GM19023 (cell line): ENCODE measurements at regions not wholly inside any gene's neighbourhood (a gene's known extent, or its start where the extent isn't known, plus 50 kb on each side); places are given as distances from the start of the nearest gene placed in this dataset.

Source experiments
- ATAC-seq: cut with Tn5 transposase; IDR thresholded peaks from one replicate; pipeline ENCODE4 v1.9.1; 2021; ENCODE audit warnings: mild to moderate bottlenecking, moderate library complexity; ENCODE audit not compliant: unreplicated experiment

DNA sequence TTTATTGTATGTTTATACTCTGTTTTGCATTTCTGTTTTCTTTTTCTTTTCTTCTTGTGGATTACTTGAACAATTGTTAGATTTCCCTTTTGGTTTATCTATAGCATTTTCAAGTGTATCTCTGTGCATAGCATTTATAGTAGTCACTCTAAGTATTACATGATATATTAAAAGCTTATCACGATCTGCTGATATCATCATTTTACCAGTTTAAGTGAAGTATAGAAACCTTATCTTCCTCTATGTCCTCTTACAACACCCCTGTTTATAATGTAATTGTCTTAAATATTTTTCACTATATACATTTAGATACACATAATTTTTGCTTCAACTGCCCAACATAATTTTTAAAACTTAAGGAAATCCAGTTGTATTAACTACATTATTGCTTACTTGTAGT lies 513.9 kb upstream of the CELF2 start:
- no peak for ATAC-seq

DNA sequence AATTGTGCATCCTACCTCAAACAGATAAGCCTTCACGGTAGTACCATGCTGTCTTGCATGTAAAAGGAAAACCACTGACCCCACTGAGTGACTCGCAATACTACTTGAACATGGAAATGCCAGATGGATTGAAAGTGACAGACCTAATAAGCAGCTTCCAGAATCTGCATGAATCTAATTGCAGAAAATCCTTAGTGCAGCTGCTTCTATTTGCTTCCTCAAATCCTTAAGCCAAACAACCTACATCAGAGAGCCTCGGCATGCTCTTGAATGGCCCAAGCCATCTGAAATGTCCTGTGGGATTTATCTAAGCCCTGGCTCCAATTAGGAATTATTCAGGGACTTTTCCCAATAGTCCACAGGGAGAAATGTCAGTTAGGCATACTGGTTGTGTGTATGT lies 509.5 kb upstream of the CELF2 start:
- no peak for ATAC-seq

DNA sequence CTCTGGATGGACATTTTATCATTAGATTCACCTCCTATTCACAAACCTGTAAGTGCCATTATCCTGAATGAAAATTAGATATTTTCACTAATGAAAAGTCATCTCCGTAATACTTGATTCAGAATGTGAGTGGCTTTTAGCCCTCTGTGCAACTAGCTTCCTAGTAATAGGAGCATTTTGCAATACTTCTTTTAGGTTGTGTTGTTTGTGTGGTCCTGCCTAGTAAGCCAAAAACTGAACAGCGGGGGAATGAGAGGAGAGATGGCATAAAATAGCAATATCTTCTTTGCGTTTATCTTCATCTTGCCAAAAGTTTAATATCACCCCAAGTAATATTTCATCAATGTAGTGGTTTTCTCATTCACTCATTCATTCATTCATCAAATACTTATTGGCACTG lies 507.5 kb upstream of the CELF2 start:
- no peak for ATAC-seq

DNA sequence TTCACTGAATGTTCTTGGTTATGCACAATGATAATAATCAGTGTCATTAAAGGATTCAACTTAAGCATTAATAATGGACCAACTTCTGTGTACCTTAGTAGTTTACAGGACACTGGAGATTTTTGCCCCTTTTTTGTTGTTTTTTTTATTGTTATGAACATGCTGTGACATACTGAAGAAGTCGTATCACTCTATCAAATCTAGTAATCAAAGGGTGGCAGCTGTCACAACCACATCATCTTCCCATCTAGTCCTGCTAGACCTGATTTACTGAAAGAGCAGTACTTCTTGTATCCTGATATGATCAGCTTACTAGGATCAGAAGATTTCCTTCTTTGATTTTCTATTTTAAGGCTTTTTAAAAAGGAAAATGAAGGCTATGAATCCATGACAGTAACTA lies 504.6 kb upstream of the CELF2 start:
- no peak for ATAC-seq

DNA sequence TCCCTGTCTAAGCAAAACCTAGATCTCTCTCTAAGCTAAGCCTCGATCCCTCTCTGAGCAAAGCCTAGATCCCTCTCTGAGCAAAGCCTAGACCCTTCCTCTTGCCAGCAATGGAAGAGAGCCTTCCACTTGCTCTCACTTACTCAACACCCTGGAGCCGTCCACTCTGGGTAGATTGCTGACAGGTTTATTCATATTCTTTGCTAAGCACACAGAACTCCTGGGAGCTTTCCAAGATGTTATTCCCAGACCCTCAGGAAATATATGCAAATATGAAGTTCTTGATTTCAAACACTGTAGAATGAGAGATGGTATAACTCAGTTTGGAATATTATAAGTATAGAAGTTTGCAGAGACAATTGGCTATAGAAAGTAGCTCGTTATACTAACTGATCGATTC lies 503.8 kb upstream of the CELF2 start:
- ATAC-seq: no peak

DNA sequence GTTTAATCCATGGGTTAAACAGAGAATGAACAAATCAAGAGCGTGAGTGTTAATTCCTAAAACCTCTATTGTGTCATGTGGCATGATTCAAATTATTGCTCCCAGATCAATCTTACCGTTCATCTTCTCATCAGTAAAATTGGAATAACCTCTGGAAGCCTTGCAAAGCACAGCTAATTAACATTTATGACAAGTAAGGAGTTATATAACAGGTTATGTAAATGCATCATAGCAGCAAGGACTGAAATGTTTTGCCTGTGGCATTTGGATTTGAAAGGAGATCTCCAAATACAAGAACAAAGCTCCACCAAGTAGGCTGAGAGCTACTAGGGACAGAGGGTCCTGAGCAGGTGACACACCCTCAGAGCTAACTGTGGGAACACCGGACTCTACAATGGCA lies 502.9 kb upstream of the CELF2 start:
- no peak for ATAC-seq

DNA sequence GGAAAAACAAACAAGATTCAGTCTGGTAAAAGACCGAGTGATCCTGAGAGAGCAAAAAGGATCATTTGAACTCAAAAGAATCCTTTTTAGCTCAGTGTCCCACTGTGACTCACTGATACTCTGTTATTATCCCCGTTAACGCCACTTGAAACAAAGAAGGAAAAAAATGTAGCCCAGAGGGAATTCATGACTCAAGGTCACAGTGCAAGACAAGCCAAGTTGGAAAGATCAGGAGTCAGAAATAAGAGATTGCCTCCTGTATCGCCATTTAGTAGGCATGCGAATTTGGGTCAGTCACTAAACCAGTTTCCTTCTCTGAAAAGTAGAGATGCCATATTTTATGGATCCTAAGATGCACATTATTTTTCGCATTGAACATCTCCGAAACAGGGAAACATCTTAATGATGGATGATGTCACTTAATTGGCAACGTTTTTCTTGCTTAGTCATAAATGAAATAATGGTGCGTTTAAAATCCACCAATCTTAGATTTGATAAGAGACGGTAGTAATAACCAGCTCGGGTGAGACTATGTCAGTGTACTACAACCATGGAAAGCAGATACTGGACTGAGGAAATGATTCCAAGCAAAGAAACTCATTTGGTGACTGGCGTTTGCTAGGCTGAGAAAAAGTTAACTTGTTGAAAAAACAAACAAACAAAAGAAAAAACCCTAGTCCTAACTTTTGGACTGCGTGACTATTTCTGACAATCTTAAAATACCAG lies 502.0 kb upstream of the CELF2 start:
- ATAC-seq: no peak

DNA sequence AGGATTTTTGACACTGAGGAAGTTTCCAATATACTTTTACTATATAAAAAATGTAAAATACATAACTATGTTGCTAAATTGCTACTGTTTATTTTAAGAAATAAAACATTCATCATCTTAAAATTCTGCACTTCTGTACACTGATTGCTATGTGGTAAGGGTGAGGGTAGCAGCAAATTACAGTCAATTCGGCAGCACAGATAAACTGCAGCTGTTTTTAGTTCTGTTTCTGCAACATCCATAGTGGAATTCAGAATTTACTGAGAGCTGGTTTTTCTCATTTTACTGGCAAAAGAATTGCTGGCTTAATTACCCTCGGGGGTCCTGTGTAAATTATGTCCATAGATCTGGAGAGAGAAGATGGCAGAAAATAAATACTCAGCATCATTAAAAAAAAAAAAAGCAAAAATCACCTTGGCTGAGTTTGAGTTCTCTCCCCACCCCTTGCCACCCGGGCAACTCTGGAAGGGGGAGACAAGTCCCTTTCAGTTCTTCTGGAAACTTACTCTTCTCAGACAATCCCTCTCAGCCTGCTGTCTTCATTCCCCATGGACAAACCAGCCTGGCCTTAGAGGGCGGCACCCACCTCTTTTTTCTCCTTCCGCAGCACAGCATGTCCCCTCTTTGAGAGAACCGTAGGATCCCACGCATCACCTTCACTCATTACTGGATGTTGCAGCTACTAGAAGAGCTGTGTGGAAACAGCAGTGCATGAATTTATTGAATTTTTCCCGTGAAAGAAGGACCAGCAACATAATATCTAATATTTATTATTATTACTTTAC lies 501.1 kb upstream of the CELF2 start:
- no peak for ATAC-seq

DNA sequence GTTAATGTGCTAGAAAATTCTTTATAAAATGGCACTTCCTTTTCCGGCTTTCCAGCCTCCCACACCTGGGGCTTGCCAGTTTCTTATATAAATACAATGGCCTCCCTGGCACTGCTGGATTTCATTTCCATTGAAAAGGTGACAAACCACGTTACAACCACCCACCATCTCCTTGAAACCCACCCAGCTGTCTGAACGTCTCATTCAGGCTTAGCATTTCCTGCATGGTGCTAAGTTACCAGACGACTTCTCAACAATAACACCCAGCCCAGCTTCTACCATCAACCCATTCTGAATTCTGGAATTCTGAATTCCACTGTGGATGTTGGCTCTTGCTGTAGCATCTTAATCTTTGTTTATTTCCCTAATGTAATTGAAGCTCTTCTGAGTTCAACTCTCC lies 499.8 kb upstream of the CELF2 start:
- ATAC-seq: no peak

DNA sequence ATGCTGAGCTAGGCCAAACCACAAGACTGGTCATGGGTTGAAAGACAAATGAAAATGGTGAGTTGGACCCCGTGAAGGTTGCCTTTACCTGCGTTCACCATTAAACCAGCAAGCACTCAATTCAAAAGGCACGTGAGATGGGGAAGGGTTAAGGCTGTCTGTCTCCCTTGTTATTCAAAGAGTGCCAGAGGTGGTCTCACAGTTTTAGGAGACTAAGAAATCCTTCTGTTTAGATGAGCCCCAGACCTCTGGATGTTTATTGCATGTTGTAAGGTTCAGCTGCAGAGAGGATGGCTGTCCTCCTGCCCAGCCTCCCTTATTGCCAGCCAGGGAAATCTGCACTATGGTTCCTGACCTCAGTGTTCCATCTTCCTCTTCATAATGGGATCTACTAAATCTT lies 498.0 kb upstream of the CELF2 start:
- no peak for ATAC-seq

DNA sequence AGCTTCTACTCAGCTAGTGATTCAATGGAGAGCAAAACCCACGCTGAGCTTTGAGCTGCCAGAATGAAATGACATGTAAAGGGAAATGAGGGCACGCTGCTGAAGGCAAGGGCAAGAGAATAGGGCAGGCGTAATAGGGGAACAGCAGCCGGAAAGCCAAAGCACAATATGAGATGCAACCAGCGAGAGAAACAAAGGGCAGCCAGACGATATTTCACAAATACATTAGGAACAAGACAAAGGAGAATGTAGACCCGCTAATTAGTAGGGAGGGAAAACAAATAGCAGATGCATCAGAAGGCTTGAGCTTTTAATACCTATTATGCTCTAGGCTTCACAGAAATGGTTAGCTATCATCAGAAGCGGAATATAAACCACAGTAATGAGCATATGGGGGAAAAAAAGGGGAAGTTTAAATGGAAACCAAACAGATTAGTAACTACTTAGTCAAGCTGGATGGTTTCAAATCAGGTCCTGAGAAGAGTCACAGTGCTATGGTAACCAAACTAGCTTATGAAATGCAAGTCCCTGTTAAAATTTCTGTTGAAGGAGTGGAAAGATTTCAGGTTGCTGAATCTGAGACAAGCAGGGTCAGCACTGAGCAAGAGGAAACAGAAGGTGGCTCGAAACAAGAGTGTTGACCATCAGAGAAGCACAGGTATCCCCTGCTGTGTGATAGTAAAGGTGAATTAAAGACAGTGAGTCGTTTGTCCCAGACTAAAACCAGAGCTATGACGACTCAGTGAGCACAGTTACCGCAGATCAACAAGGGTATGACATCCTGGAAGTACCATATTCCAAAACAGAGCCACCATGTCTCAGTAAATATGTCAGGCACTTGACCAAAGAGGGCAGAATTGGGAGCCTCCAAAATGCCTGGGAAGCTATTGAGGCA lies 496.9 kb upstream of the CELF2 start:
- ATAC-seq: peak; percentile 78

DNA sequence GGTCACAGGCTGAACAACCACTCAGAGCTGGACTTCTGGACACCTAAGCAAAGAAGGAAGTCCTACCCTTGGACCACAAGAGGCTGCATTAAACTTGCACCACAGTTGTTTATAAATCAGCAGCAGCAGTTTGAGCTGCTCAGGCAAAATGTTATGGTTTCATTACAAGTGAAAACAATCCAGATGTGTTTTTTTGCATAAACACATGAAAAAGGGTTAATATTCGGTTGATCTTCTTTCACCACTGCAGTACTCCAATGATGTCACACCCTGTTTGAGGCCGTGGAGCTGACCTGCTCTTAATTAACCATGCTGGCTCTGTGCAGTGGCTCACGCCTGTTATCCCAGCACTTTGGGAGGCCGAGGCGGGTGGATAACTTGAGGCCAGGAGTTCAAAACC lies 490.8 kb upstream of the CELF2 start:
- ATAC-seq: no peak

DNA sequence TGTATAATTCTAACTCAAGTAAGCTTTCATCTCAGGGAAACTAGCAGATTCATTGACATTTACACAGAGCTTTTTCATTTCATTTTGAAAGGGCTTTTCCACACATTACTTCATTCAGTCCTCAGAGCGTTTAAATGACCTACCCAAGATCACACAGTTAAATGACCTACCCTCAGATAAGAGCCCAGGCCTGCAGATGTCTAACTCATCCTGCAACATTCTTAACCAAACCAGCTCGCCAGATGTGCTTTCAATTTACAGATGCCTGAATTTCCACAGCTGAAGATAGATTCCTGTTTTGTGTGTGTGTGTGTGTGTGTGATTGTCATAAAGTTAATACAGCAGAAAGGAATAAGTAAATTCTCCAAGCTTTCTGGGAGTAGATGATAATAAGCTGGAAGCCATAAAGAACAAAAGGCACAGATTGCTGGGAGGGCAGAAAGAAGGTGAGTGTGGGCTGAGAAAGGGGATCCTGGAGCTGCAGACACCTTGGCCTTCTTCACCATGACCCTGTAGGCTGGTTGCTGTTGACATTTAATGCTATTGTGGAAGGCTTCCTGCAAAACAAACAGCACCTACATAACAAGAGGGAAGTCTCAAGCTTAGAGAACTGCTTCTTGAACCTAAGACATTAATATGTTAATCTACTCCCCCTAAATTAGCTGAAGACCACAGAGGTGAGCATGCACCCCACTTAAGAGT lies 489.7 kb upstream of the CELF2 start:
- no peak for ATAC-seq

DNA sequence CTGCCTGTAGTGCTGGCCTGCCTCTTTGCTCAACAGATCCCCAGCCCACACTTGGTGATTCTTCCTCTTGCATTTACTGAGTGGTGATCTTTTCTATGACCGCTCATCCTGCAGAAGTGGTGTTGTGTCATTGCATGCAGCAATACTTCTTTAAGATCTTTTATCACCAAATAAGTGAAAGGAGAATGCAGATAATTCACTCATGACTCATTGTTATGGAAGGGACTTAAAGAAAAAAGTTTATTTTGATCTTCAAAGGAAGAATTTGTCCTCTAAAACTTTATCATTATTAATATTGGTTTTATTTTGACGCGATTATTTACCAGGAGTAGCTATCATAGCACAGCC lies 489.1 kb upstream of the CELF2 start:
- no peak for ATAC-seq

DNA sequence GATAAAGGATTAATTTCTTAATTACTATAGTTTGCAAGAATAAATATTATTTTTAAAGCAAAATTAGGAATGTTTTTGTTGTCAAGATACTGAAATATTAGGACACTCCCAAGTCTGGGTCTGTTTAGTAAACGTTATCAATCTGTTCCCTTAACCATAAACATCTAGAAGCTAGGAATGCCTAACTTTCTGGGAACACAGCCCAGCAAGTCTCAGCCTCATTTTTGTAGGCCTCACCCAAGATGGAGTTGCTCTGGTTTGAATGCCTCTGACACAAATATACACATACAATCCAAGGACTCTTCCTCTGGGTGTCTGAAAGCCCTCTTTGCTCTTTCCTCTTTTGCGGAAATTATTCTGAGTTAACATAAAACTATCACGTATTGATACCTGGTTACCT lies 487.4 kb upstream of the CELF2 start:
- ATAC-seq: no peak

DNA sequence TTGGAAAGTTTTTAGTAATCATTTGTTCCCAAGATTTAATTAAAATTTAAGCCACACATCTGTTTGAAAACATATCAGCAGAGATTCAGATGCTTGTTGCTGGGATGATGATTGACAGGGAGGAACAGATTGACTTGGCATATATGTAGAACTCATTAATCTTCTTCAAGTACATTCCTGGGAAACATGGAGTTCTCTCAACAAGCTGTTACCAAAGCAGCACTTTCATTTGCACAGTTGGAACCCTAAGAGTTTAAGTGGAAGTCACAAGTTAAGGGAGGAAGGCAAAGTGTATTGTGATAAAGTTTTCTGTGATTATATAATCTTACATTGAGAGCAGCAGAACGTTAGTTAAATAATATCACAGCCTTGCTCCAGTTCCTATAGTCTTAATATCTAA lies 485.4 kb upstream of the CELF2 start:
- no peak for ATAC-seq

DNA sequence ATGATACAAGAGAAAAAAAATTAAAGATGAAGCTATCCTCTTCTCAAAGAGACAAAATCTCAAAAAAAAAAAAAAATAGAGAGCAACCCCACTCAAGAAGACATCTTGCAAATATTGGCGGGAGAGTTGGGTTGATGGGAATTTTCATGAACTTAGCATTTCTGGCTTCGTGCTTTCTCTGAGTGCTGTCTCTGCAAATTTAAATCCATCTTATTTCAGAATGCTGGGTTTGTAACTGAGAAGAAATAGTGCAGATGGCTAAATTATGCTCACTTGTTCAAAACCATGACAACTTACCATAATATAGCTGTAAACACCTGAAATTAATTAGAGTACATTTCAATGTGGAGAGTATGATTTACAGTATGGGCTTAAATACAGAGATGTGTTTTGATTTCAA lies 484.8 kb upstream of the CELF2 start:
- no peak for ATAC-seq

DNA sequence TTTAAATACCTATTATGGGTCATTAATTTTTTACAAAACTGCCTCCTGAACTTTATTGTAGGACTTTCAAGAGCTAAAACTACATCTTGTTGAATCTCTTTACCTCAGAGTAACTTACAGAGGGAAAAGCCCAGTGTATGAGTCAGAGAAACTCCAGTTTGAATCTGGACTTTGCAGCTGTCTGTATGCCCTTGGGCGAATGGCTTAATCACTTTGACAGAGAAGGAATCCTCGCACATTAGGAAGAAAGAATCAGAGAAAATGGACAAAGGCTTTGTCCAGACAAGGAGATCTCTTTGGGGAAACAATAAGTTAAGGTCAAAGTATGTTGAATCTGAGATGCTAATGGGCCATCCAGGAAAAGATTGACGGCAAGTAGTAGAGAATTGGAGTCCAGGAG lies 484.2 kb upstream of the CELF2 start:
- no peak for ATAC-seq

DNA sequence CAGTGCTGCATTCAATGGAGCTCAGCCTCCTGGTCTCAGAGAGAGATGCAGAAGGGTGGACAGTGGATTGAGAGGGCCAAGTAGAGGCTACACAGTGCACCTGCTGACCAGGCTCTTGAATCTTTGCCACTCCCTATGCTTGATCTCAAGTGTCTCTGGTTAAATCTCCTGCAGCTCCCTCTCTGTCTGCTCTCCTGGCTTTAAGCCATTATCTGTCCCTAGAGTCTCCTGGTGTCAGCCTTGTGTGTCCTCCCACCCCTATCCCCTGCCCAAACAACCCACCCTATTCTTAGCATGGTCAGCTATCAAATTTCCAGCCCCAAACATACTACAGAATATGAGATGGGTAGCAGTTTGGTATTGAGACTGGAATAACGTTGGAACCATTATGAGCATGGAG lies 479.3 kb upstream of the CELF2 start:
- no peak for ATAC-seq

DNA sequence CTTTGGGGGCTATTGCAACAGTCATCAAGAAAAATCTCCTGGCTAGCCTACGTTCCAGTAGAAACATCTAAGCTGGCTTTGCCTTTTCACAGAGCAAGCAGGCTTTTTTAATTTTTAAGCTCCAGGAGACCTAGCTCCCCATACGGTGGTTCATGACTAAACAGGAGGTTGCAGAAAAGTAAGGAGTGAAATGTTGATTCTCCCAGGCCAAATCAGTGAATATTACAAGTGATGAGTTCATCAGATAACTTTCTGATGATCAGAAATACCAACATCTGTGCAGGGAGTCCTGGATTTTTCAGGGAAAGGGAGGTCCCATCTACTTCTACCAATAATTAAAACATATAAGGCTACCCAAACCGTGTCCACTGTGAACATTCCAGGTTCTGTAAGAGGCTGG lies 477.3 kb upstream of the CELF2 start:
- no peak for ATAC-seq

DNA sequence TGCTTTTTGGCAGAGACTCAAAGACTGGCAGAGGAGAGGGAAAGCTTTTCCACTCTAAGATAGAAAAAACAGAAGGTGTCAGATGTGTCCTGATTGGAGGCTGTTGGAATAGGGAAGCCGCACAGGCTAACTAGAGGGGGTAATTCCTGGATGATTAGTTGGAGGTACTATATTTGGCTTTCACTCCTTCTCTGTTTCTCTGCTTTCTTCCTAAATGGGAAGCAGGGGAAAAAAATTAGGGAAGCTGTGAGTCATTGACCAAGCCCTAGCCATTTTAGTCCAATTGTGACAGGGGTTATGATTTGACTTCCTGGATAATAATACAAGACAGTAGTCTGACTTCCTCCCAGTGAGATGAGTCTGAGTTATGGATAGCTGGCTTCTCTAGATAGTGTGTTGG lies 475.2 kb upstream of the CELF2 start:
- ATAC-seq: no peak
